T-helper 2 cell treated with Interferon-gamma antibody and Interleukin-4, amounts not matched to agents 100 ng/mL and 5 ng/mL, for 36 hours (primary cell): ENCODE measurements at regions not wholly inside any gene's neighbourhood (a gene's known extent, or its start where the extent isn't known, plus 50 kb on each side); places are given as distances from the start of the nearest gene placed in this dataset.

Experiments used
- intact Hi-C: fragments of 100-400 bp; cut with micrococcal nuclease; formaldehyde crosslinking; loops from one replicate; pipeline ENCODE4 v1.15.1; 2023

- intact Hi-C loops = loop anchor here (10.0 kb wide), 2 partner anchors 166 to 986 kb away; no protein-coding TSS in a partner anchor
Observed at GRCh38 chr9:73020877-73021276, 68.0 kb upstream of the ALDH1A1 start.

- intact Hi-C loops = no loop called here
Observed at GRCh38 chr9:73014011-73014410, 61.2 kb upstream of the ALDH1A1 start.

GRCh38 chr9:73011956-73012355 lies 59.1 kb upstream of the ALDH1A1 start:
- intact Hi-C loops = no loop called here

- intact Hi-C loops = no loop called here
Observed at GRCh38 chr9:73011181-73011750, 58.4 kb upstream of the ALDH1A1 start.

GRCh38 chr9:73009649-73010288 lies 56.9 kb upstream of the ALDH1A1 start:
- intact Hi-C loops = no loop called here

GRCh38 chr9:73007966-73008672 lies 55.3 kb upstream of the ALDH1A1 start:
- intact Hi-C loops = no loop called here

GRCh38 chr9:73006986-73007385 lies 54.1 kb upstream of the ALDH1A1 start:
- intact Hi-C loops = no loop called here
